ENCODE measurements at regions not wholly inside any gene's neighbourhood (a gene's known extent, or its start where the extent isn't known, plus 50 kb on each side); places are given as distances from the start of the nearest gene placed in this dataset.

DNA sequence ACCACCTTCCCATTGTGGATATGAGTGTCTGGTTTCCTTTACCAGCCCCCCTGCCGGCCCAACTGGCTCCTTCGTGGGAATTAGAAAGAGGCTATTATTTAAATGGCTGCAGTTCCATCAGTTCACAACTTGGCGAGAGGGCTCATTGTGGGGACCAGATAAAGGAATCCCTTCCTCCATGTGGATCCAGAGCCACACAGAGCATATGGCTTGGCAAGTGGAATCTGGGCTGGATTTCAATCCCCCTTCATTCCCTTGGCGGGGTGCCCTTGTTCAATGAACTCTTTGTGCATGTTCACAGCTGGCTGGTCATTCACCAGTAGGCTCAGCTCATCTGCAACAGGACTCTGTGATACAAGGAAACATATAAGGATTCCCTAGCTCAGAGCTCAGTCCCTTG, 140.6 kb downstream of the OPN5 start (continued):
- TF ChIP-seq GTF2A2 (tag; IDR thresholded peaks at IDR 0.05) (no peak), ZNF436 (CRISPR knock-in tag; IDR thresholded peaks at IDR 0.05) (no peak), NFATC3 (IDR thresholded peaks at IDR 0.05) (no peak), TEAD4 (IDR thresholded peaks at IDR 0.05; ENCODE audit: low read length) (no peak), TEAD4 (CRISPR knock-in tag; IDR thresholded peaks at IDR 0.05; ENCODE audit: borderline replicate concordance) (no peak), GATAD2B (IDR thresholded peaks at IDR 0.05; ENCODE audit: borderline replicate concordance) (no peak), SREBF2 (CRISPR knock-in tag; IDR thresholded peaks at IDR 0.05) (no peak), SPI1 (IDR thresholded peaks at IDR 0.05; ENCODE audit: borderline replicate concordance, low read depth, low read length) (no peak)

GRCh38 chr6:47919875-47920274, 138.0 kb downstream of the OPN5 start:
- Histone ChIP-seq H3K4me2 (ENCODE audit: insufficient read depth, low read length) (no peak overlapping the region), H3K4me1 (replicated peaks in 1 of 2; ENCODE audit: control insufficient read depth in 2 of 2, insufficient read depth in 2 of 2, low read length in 2 of 2) (no peaks in the 10 kb centered on the region), H3K9ac (ENCODE audit: insufficient read depth in 1 of 2, low read depth in 2 of 2, low read length in 2 of 2) (no peak overlapping the region), H4K20me1 (replicated peaks; ENCODE audit: control insufficient read depth, insufficient read depth, low read length) (no peaks in the 10 kb centered on the region), H3K9me3 (replicated peaks; ENCODE audit: control insufficient read depth, insufficient read depth, low read depth, low read length) (no peaks in the 10 kb centered on the region), H3K9me1 (ENCODE audit: control insufficient read depth, insufficient read depth, low read length) (no peaks in the 10 kb centered on the region), H2AFZ (ENCODE audit: low read depth, low read length) (no peak overlapping the region), H3K27me3 (ENCODE audit: control insufficient read depth in 2 of 2, insufficient read depth in 2 of 2, low read length in 2 of 2) (no peaks in the 10 kb centered on the region), H3K36me3 (ENCODE audit: control insufficient read depth, insufficient read depth, low read length) (no peaks in the 10 kb centered on the region), H3K4me3 (no peak overlapping the region), H3K79me2 (ENCODE audit: control insufficient read depth, insufficient read depth, low read length) (no peaks in the 10 kb centered on the region), H3K27ac (ENCODE audit: extremely low read depth, low read depth, low read length) (no peak overlapping the region)
- no peak for FAIRE-seq
- WGBS (ENCODE audit: insufficient coverage, low coverage, missing lambda C conversion rate): 2% methylated on average over 3 of the region's 3 CpGs
- ChIA-PET POLR2A (no interaction called here), CTCF (ENCODE audit: low intra/inter-chr PET ratio) (no interaction called here)
- no TSS peak for BruUV-seq (replicated peaks)
- ATAC-seq: no peak
- TF ChIP-seq TFE3 (CRISPR knock-in tag; IDR thresholded peaks at IDR 0.05) (peak; percentile 47), RBFOX2 (IDR thresholded peaks at IDR 0.05; ENCODE audit: low read depth, low read length) (no peak)
- intact Hi-C loops (cut with micrococcal nuclease) (no loop called here), in situ Hi-C loops (cut with MboI) (no loop called here)
- DNase-seq (ENCODE audit: extremely low read depth in 1 of 4, low spot score in 3 of 4): no peak
